ENCODE measurements at regions not wholly inside any gene's neighbourhood (a gene's known extent, or its start where the extent isn't known, plus 50 kb on each side); places are given as distances from the start of the nearest gene placed in this dataset.
"Not testable (repeated sequence)": the region's sequence is repeated elsewhere in the genome, so short reads cannot be mapped to it uniquely, and the experiment has no call there.

DNA sequence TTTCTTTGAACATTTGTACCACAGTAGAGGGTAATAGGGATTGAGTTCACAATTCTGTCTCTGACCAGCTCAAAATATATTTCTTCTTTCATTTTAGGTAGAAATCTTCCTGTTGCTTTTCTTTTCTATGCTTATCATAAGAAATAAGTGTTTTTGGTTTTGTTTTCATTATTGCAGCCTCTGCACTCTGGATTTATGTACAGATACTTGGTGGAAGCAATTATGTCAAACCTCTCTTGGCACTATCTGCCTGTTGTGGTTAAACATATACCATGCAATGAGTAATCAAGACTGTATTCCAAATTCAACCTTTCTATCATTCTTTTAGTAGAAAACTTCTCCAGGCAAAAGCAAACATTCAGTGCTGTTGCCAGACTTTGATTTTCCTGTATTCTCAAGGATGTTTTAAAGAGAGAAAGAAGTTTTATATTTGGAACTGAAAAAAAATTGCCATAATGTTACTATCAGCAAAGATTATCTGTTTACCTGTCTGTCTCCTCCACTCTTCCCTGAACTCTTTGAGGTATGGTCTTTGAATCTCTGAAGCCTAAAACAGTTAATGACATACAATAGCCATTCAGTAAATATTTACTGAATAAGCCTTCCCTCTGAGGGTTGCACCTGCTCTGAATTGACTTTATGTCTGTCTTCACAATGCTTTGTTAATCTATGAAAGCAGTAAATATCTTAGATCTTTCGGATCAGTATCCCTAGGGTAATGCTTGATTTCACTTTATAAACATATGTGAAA, 612.5 kb upstream of the PRR20A start:
- no peak for DNase-seq (ENCODE audit: low read depth)
- in situ Hi-C loops (cut with HindIII; ENCODE audit: low pct_unique_long_range_greater_than_20kb, low sequenced_read_pairs), result no loop called here

DNA sequence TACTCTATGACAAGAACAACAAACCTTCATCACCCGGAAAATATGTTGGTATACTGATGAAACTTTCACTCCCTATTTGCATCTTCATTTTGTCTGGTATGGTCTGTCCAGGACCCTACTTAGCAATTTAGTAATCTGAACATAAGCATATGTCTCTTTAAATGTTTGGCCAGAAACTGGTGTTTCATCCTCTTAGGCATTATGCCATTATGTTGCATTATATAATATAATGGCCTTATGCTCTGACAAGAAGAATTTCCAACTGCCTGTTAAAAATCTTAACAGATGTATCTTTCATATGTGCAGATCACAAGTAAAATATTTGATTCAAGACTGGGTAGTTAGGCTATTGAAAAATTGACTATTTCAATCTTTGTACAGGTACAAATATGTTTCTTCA, 610.6 kb upstream of the PRR20A start:
- in situ Hi-C loops (cut with HindIII; ENCODE audit: low pct_unique_long_range_greater_than_20kb, low sequenced_read_pairs), result no loop called here
- no peak for DNase-seq (ENCODE audit: low read depth)

DNA sequence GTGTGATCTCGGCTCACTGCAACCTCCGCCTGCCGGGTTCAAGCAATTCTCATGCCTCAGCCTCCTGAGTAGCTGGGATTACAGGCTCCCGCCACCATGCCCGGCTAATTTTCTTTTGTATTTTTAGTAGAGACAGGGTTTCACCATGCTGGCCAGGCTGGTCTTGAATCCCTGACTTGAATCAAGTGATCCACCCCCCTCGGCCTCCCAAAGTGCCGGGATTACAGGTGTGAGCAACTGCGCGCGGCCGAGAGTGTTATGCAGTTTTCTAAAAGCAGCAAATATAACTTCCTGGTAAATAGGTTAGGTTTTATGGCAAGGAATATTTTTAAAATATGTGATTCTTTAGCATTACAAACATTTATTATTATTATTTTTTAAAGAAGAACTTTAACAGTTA, 592.8 kb upstream of the PRR20A start:
- DNase-seq (ENCODE audit: low read depth); in situ Hi-C loops (cut with HindIII; ENCODE audit: low pct_unique_long_range_greater_than_20kb, low sequenced_read_pairs): not testable (repeated sequence)

DNA sequence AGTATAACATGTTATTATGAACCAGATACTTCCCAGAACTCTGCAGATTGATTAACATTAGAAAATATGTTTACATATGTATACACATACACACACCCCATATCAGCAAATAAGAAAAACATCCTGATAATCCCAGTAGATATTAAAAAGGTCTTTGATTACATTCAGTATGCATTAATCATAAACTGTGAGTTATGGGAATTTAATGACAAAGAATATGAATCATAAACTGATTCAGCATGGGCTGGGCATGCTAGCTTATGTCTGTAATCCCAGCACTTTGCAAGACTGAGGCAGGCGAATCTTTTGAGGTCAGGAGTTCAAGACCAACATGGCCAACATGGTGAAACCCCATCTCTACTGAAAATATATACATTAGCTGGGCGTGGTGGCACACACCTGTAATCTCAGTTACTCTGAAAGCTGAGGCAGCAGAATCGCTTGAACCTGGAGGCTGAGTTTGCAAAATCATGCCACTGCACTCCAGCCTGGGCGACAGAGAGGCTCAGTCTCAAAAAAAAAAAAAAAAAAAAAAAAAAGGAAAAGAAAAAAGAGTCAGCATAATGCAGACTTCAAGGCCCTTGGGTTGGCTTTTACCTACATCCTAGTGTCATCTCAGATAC, 581.9 kb upstream of the PRR20A start:
- in situ Hi-C loops (cut with HindIII; ENCODE audit: low pct_unique_long_range_greater_than_20kb, low sequenced_read_pairs), result no loop called here

DNA sequence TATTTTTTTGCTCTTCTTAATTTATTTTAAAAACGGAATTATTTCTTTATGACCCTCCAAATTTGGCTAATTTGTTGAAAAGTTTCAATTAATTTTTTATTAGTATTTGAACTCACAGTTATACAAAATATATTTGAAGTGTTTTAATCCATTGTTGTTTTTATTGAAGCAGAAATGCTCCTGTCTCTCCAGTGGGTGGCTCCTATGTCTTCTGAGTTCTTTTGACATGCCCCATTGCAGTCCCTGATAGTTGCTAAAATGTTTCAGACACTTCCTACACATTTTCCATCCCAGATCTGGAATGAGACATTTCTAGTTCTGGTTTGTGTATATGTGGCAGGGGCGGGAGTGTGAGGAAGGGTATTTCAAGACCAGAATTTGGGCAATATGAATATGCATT, 579.4 kb upstream of the PRR20A start:
- no peak for DNase-seq (ENCODE audit: low read depth)
- in situ Hi-C loops (cut with HindIII; ENCODE audit: low pct_unique_long_range_greater_than_20kb, low sequenced_read_pairs), result no loop called here

More for the DNA sequence above, 581.9 kb upstream of the PRR20A start:
- DNase-seq (ENCODE audit: low read depth), result no peak

DNA sequence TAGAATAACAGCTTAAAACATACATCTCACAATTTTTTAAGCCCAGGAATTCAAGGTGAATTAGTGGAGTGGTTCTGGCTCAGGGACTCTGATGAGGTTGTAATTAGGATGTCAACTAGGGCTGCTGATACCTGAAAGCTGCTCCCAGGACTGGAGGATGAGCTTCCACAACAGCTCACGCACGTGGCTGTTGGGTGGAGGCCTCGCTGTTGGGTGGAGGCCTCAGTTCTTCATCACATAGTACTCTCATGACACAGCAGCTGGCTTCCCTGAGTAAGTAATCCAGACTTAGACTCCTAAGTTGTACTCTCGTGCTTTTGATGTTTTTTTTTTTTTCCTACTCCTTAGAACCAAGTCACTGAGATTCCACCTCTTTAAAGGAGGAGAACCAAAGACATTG, 577.1 kb upstream of the PRR20A start:
- no peak for DNase-seq (ENCODE audit: low read depth)
- in situ Hi-C loops (cut with HindIII; ENCODE audit: low pct_unique_long_range_greater_than_20kb, low sequenced_read_pairs), result no loop called here

DNA sequence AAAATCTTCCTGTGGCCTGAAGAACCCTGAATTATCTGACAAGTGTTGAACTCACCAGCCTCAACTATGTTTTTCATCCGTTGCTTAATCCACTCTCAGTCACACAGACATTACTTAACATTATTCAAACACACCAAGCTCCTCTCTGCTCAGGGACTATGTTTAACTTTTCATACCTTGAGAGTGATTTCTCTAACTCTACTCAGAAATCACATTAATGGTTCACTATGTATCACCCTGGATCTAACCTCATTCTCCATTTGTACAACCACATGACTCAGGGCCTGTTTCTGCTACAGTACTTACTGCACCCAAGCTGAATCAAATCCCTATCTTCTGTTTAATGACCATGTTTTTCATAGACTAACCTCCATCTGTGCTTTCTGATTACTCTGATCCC, 553.7 kb upstream of the PRR20A start:
- DNase-seq (ENCODE audit: low read depth), result no peak
- in situ Hi-C loops (cut with HindIII; ENCODE audit: low pct_unique_long_range_greater_than_20kb, low sequenced_read_pairs), result no loop called here

DNA sequence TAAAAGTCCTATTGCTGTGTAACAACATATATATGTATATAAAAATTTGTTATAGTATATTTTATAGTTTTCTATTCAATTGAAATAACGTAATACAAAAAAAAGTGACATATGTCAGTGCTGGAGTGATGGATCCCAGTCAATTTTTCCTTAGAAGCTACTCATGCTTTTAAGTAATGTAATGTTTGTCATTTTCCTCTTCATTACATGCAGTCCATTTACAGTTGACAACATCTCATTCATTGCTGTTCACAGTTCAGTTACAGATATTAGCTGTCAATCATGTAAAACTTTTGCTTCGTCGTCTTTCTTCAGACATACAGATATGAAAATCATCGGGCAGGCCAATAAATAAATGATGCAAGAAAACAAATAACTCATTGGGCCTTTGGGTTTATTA, 525.1 kb upstream of the PRR20A start:
- DNase-seq (ENCODE audit: low read depth), result no peak
- in situ Hi-C loops (cut with HindIII; ENCODE audit: low pct_unique_long_range_greater_than_20kb, low sequenced_read_pairs), result no loop called here

DNA sequence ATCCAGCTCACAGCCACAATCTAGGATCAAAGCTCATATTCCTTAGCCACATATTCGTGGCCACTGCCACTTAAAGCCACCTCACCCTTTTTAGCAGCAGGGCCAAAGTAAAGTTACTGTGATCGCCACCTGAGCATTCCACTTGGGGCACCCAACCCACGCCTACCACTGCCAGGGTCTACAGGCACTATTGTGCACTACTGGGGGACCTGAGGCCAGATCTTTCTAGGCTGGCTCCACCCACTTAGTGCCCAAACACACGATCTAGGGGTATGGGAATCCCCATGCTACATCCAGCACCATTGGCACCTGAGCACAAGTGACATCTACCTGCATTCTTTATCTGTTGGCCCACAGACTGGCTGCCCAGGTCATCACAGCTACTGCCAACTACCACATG, 517.9 kb upstream of the PRR20A start:
- DNase-seq (ENCODE audit: low read depth), result no peak
- in situ Hi-C loops (cut with HindIII; ENCODE audit: low pct_unique_long_range_greater_than_20kb, low sequenced_read_pairs), result no loop called here

DNA sequence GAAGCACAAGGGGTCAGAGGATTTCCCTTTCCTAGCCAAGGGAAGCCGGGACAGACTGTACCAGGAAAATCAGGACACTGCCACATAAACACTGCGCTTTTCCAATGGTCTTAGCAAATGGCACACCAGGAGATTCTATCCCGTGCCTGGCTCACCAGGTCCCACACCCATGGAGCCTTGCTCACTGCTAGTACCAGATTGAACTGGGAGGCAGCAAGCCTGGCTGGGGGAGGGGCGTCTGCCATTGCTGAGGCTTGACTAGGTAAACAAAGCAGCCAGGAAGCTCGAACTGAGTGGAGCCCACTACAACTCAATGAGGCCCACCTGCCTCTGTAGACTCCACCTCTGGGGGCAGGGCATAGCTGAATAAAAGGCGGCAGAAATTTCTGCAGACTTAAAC, 511.8 kb upstream of the PRR20A start:
- in situ Hi-C loops (cut with HindIII; ENCODE audit: low pct_unique_long_range_greater_than_20kb, low sequenced_read_pairs); DNase-seq (ENCODE audit: low read depth): not testable (repeated sequence)

DNA sequence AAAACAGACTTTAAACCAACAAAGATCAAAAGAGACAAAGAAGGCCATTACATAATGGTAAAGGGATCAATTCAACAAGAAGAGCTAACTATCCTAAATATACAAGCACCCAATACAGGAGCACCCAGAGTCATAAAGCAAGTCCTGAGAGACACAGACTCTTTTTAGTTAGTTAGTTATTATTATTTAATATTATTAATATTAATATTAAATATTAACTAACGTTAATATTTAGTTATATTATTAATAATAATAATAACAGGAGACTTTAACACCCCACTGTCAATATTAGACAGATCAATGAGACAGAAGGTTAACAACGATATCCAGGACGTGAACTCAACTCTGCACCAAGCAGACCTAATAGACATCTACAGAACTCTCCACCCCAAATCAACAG, 509.7 kb upstream of the PRR20A start:
- in situ Hi-C loops (cut with HindIII; ENCODE audit: low pct_unique_long_range_greater_than_20kb, low sequenced_read_pairs); DNase-seq (ENCODE audit: low read depth): not testable (repeated sequence)

DNA sequence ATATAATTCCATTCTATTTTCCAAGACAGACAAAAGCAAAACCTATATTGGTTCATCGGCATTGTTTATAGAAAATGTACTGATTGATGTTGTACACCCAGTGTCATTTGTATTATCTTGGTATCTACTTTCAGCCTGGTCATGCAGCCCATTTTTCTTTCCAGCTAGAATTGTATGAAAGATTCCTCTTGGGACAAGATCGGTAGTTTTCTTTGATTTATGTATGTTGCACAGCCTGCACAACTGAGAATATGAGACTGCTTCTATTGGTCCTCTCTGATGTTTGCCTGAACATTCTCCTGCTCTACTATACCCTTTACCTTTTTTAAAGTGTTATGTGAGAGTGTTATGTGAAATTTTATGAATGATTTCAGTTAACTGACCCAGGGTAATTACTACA, 487.7 kb upstream of the PRR20A start:
- in situ Hi-C loops (cut with HindIII; ENCODE audit: low pct_unique_long_range_greater_than_20kb, low sequenced_read_pairs), result no loop called here
- no peak for DNase-seq (ENCODE audit: low read depth)

DNA sequence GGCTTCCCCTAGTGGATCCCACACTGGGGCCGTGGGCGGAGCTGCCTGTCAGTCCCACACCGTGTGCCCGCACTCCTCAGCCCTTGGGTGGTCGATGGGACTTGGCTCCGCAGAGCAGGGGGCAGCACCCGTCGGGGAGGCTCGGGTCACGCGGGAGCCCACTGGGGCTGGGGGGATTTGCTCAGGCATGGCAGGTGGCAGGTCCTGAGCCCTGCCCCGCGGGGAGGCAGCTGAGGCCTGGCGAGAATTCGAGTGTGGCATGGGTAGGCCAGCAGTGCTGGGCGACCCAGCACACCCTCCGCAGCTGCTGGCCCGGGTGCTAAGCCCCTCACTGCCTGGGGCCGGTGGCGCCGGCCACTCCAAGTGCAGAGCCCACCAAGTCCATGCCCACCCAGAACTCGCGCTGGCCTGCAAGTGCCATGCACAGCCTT, 481.7 kb upstream of the PRR20A start:
- no peak for DNase-seq (ENCODE audit: low read depth)

DNA sequence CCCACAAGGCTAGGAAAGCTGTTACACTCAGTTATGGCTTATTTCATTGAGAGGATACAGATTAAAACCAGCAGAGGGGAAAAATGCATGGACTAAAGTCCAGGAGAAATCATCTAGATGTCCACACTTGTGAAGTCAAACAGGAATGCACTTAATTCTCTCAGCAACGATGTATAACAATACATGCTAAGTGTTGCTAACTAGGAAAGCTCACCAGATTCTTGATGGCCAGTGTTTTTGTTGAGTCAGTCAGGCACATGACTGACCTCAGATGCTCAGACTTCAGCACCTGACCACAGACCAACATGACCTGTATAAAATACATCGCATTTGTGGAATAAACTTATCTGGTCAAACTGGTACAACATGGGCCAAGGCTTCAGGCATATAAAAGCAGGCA, 470.2 kb upstream of the PRR20A start:
- in situ Hi-C loops (cut with HindIII; ENCODE audit: low pct_unique_long_range_greater_than_20kb, low sequenced_read_pairs), result no loop called here
- peak; percentile 1 for DNase-seq (ENCODE audit: low read depth)

More for the DNA sequence above, 481.7 kb upstream of the PRR20A start:
- in situ Hi-C loops (cut with HindIII; ENCODE audit: low pct_unique_long_range_greater_than_20kb, low sequenced_read_pairs), result no loop called here

DNA sequence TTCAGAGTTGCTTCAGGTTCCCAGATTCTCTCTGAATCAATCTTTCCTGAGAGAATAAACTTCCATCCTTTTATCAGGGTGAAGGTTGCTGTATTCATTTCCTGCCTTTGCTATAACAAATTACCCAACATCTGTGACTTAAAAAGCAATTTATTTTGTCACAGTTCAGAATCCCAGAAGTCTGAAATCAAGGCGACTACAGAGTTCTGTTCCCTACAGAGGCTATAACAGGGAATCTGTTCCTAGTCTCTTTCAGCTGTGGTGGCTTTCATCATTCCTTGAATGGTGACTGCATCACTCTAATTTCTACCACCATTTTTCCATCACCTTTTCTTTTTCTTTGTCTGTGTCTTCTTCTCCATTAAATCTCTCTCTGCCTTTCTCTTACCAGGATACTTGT, 459.3 kb upstream of the PRR20A start:
- DNase-seq (ENCODE audit: low read depth), result no peak
- in situ Hi-C loops (cut with HindIII; ENCODE audit: low pct_unique_long_range_greater_than_20kb, low sequenced_read_pairs), result no loop called here

DNA sequence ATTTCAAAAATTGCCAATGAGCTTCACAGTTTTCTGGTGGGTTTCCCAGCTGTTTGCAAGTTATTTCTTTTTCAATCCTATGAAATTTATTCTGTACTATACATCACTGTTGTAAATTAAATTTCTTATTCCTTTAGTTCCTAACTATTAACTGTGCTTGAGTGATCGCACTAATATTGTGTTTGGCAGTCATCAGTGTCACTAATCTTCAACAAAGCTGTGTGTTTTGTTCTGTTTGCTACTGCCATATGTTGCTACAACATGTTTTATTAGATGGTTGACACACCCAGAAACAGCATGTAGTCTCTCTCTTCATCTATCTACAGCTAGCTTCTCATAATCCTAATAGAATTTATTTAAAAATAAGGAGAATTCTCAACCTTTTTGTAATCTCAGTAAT, 453.6 kb upstream of the PRR20A start:
- in situ Hi-C loops (cut with HindIII; ENCODE audit: low pct_unique_long_range_greater_than_20kb, low sequenced_read_pairs), result no loop called here
- DNase-seq (ENCODE audit: low read depth), result no peak

DNA sequence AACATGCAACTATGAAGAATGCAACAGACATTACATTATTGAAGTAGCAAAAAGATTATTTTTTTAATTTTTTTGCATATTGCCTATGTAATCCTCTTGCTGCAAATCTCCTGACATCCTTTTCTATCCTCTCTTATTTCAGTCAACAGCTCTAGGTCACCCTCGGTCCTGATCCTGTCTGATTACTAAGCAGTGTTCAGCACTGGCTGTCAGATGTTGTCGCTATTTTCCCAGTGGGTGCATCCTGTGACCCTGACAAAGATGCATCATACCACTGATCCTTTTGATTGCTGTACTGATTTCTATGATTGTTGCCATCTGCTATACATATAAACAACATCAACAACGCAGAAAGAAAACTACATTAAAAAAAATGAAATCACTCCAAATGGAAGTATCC, 443.7 kb upstream of the PRR20A start:
- in situ Hi-C loops (cut with HindIII; ENCODE audit: low pct_unique_long_range_greater_than_20kb, low sequenced_read_pairs), result no loop called here
- DNase-seq (ENCODE audit: low read depth), result no peak

DNA sequence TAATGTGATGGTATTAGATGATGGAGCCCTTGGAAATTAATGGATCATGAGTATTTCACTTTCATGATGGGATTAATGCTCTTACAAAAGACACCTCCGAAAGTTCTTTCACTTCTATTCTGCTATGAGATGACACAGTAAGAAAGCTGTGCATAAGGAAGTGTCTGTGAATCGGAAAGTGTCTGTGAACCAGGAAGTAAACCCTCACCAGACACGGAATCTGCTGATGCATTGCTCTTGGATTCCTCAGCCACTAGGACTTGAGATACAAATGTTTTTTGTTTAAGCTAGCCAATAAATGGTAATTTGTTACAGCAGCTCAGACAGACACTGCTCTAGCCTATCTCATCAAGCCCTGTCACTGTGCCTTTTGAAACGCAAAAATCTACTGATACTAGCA, 440.4 kb upstream of the PRR20A start:
- in situ Hi-C loops (cut with HindIII; ENCODE audit: low pct_unique_long_range_greater_than_20kb, low sequenced_read_pairs), result no loop called here
- peak; percentile 0 for DNase-seq (ENCODE audit: low read depth)

DNA sequence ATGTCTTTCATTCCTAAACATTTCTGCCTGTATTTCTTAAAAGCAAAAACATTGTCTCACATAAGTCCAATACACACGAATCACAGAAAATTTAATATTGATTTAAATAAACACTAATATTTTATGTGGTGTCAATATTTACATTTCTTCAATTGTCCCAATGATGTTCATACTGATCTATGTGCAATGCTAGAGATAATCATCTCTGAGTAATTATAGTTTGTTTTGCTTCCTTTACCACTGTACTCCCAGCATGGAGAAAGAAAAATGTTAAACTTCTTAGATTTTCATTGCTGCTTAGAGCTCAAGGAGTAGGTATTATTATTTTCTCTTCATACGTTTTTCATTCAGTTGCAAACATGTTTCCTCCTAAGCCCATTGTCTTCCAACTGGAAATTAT, 434.2 kb upstream of the PRR20A start:
- in situ Hi-C loops (cut with HindIII; ENCODE audit: low pct_unique_long_range_greater_than_20kb, low sequenced_read_pairs), result no loop called here
- DNase-seq (ENCODE audit: low read depth), result no peak

DNA sequence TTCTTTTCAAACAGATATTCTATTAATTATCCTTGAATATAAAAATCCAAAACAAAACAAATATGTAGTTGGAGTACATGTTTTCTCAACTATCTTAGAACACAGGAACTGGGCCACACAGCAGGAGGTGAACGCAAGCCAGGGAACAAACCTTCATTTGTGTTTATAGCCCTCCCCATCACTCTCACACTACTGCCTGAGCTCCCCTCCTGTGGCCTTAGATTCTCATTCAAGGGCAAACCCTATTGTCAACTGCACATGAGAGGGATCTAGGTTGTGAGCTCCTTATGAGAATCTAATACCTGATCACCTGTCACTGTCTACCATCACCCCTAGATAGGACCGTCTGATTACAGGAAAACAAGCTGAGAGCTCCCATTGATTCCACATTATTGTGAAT, 427.1 kb upstream of the PRR20A start:
- DNase-seq (ENCODE audit: low read depth), result no peak
- in situ Hi-C loops (cut with HindIII; ENCODE audit: low pct_unique_long_range_greater_than_20kb, low sequenced_read_pairs), result no loop called here

All from Caki2 (cell line).